K562 (cell line): ENCODE measurements at regions not wholly inside any gene's neighbourhood (a gene's known extent, or its start where the extent isn't known, plus 50 kb on each side); places are given as distances from the start of the nearest gene placed in this dataset.

Experiments used
- ATAC-seq: fragments of 200-7000 bp; cut with Tn5 transposase; 3 replicates; pipeline ENCODE4 v1.9.1; 2020; ENCODE audit warnings: moderate library complexity
- BruUV-seq: library from RNA; stranded (reverse); fragments of 400-500 nt; replicated peaks from 2 replicates; lab custom pipeline; 2021; lab: Mats Ljungman, UMichigan
- CTCF ChIA-PET: fragments of 300-600 bp; formaldehyde crosslinking; extraction: SDS; loops from one replicate; lab custom pipeline; 2021; ENCODE audit warnings: low intra/inter-chr PET ratio; lab: Yijun Ruan, JAX
- POLR2A ChIA-PET: fragments of 300-600, 350-650 bp; sonication (Branson Sonifier 250); formaldehyde crosslinking; extraction: SDS; loops from one replicate; lab custom pipeline; 2021; ENCODE audit warnings: antibody characterized with exemption, inconsistent platforms; lab: Yijun Ruan, JAX
- DNase-seq, 4 experiments: peaks; one replicate each; pipeline versions ENCODE4 v3.0.0 to v3.0.0-alpha.2; 2011 to 2018; ENCODE audit warnings: low spot score in 3 of 4, mixed read lengths in 3 of 4; ENCODE audit errors: extremely low read depth in 1 of 4
- FAIRE-seq: peaks from 2 replicates; lab custom pipeline; 2011; peaks lifted over from hg19 to GRCh38; lab: Jason Lieb, UNC
- H2AFZ ChIP-seq: 2 replicates; pipeline ENCODE4 v1.6.0; 2011; ENCODE audit warnings: low read depth, low read length, control low read depth, inconsistent platforms
- H3K27ac ChIP-seq: fragments of 200-600 bp; 3 replicates; pipeline ENCODE4 v1.8.0; 2011; ENCODE audit warnings: low read depth, mild to moderate bottlenecking, control low read depth, inconsistent platforms, low read length, moderate library complexity, mixed read lengths; ENCODE audit errors: extremely low read depth
- H3K27me3 ChIP-seq, 2 experiments: fragments of 300-600 bp in 1 of 2; 2 replicates in 1 of 2; 3 replicates in 1 of 2; pipeline versions ENCODE4 v1.6.0 to v1.8.0; 2011; ENCODE audit warnings: inconsistent platforms in 2 of 2, low read length in 2 of 2, mild to moderate bottlenecking in 1 of 2, mixed read lengths in 1 of 2, moderate library complexity in 1 of 2; ENCODE audit not compliant: control insufficient read depth in 2 of 2, insufficient read depth in 2 of 2
- H3K36me3 ChIP-seq: fragments of 300-600 bp; 3 replicates; pipeline ENCODE4 v1.8.0; 2011; ENCODE audit warnings: mild to moderate bottlenecking, low read length, inconsistent platforms; ENCODE audit not compliant: control insufficient read depth, insufficient read depth
- H3K4me1 ChIP-seq, 2 experiments: fragments of 200-600 bp in 1 of 2; replicated peaks in 1 of 2; 2 replicates in 1 of 2; 3 replicates in 1 of 2; pipeline versions ENCODE4 v1.5.1 to v1.8.0; 2011; ENCODE audit warnings: inconsistent platforms in 2 of 2, low read length in 2 of 2, mild to moderate bottlenecking in 1 of 2, mixed read lengths in 1 of 2, moderate library complexity in 1 of 2; ENCODE audit not compliant: control insufficient read depth in 2 of 2, insufficient read depth in 2 of 2
- H3K4me2 ChIP-seq: 2 replicates; pipeline ENCODE4 v1.6.1; 2011; ENCODE audit warnings: low read length, control low read depth, inconsistent platforms, mixed read lengths; ENCODE audit not compliant: insufficient read depth
- H3K4me3 ChIP-seq: fragments of 200-600 bp; sonication (generic), shearing (Covaris generic); 2 replicates; pipeline ENCODE4 v1.5.1; 2016; ENCODE audit warnings: control low read depth, inconsistent platforms
- H3K79me2 ChIP-seq: fragments of 200-600 bp; 3 replicates; pipeline ENCODE4 v1.8.0; 2011; ENCODE audit warnings: low read length, inconsistent platforms; ENCODE audit not compliant: control insufficient read depth, insufficient read depth
- H3K9ac ChIP-seq, 2 experiments: 2 replicates each; pipeline versions ENCODE4 v1.6.0 to v1.6.1; 2011; ENCODE audit warnings: low read depth in 2 of 2, low read length in 2 of 2, control low read depth in 1 of 2, inconsistent platforms in 1 of 2, mild to moderate bottlenecking in 1 of 2, mixed read lengths in 1 of 2; ENCODE audit not compliant: insufficient read depth in 1 of 2
- H3K9me1 ChIP-seq: one replicate; pipeline ENCODE4 v1.6.0; 2011; ENCODE audit warnings: inconsistent platforms, mild to moderate bottlenecking, low read length, moderate library complexity; ENCODE audit not compliant: control insufficient read depth, insufficient read depth
- H3K9me3 ChIP-seq: replicated peaks from 2 replicates; pipeline ENCODE4 v1.5.1; 2011; ENCODE audit warnings: low read depth, low read length, inconsistent platforms; ENCODE audit not compliant: control insufficient read depth, insufficient read depth
- H4K20me1 ChIP-seq: replicated peaks from 2 replicates; pipeline ENCODE4 v1.6.1; 2011; ENCODE audit warnings: low read length, inconsistent platforms, mixed read lengths; ENCODE audit not compliant: control insufficient read depth, insufficient read depth
- DDX20 ChIP-seq: fragments of 450-650 bp; IDR thresholded peaks from 2 replicates; pipeline ENCODE4 v1.6.1; 2016; ENCODE audit warnings: missing genetic modification characterization, low read depth, mild to moderate bottlenecking, missing compliant biosample characterization, moderate library complexity
- MAFG ChIP-seq: fragments of 450-650 bp; conservative IDR thresholded peaks from 2 replicates; pipeline ENCODE4 v1.6.1; 2016; ENCODE audit warnings: missing genetic modification characterization, missing compliant biosample characterization
- THRB ChIP-seq: fragments of 450-650 bp; formaldehyde crosslinking; conservative IDR thresholded peaks from 2 replicates; pipeline ENCODE4 v1.4.0; 2022; ENCODE audit warnings: mild to moderate bottlenecking, missing genetic modification characterization
- ZBTB11 ChIP-seq, 3 experiments: fragments of 200-800 bp in 1 of 3; fragments of 250-450 bp in 1 of 3; fragments of 450-650 bp in 1 of 3; sonication (Bioruptor Pico) in 1 of 3; sonication (Bioruptor generic) in 1 of 3; formaldehyde crosslinking in 1 of 3; IDR thresholded peaks; 2 replicates each; pipeline versions ENCODE4 v1.6.1 to v1.8.0; 2016 to 2022; ENCODE audit warnings: mild to moderate bottlenecking in 2 of 3, missing genetic modification characterization in 2 of 3, missing compliant biosample characterization in 1 of 3, moderate library complexity in 1 of 3
- ZNF184 ChIP-seq: sonication (generic); formaldehyde crosslinking; IDR thresholded peaks from 2 replicates; pipeline ENCODE4 v1.5.0; 2020; ENCODE audit warnings: missing genetic modification reagents
- ZNF316 ChIP-seq: fragments of 450-650 bp; IDR thresholded peaks from 2 replicates; pipeline ENCODE4 v1.6.1; 2016
- WGBS: fragments of 100-300 bp; shearing (Covaris generic); methylation state at CpG from one replicate; pipeline ENCODE4 v1.1.6; 2016; ENCODE audit warnings: low coverage, mixed read lengths; ENCODE audit not compliant: insufficient coverage; ENCODE audit errors: missing lambda C conversion rate; 5-methylcytosine and 5-hydroxymethylcytosine counted together
- in situ Hi-C: fragments of 300-500 bp; cut with MboI; formaldehyde crosslinking; loops from 4 replicates; pipeline ENCODE4 v1.15.0; 2018; ENCODE audit warnings: inconsistent platforms, mixed read lengths
- intact Hi-C: fragments of 100-400 bp; cut with micrococcal nuclease; formaldehyde crosslinking; loops from 2 replicates; pipeline ENCODE4 v1.14.2; 2022

DNA sequence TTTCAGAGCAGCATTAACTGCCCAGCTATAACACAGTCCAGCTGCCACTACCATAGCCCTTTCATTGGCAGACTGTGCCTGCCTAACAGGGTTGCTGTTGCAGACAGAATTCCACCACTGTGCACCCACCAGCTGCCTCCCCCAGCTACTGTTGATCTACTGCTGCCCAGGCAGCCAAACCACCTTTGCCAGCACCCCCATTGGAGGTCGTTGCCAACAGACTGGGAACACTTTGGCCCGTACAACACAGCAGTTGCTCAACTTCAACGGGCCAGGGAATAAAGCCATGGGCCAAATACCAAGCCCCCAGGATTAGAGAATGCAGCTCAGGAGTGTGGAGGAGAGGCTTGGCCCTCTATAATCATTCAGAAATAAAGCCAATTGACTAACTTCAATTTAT, 473.6 kb downstream of the CDH11 start (continued):
- TF ChIP-seq ZBTB11 (CRISPR knock-in tag; IDR thresholded peaks at IDR 0.05) (no peak), ZNF184 (CRISPR knock-in tag) (no peak)
- TF ChIP-seq, all 486 proteins: peak for 0

GRCh38 chr16:64641343-64641742, 480.5 kb downstream of the CDH11 start:
- H2AFZ ChIP-seq: no peak overlapping the region
- CTCF ChIA-PET: no interaction called here
- no peak for ATAC-seq
- no peaks in the 10 kb centered on the region for H3K36me3 ChIP-seq
- POLR2A ChIA-PET: no interaction called here
- H3K4me3 ChIP-seq: no peak overlapping the region
- H3K4me1 ChIP-seq: no peaks in the 10 kb centered on the region
- H4K20me1 ChIP-seq: no peaks in the 10 kb centered on the region
- H3K9me1 ChIP-seq: no peaks in the 10 kb centered on the region
- TF ChIP-seq THRB (CRISPR knock-in tag) (no peak), ZNF316 (peak; percentile 18; the same call in 1 of the 2 replicates), DDX20 (tag) (no peak), MAFG (tag) (0 out of 2 replicates have a peak, but pooled peaks have one; percentile 19)
- no TSS peak for BruUV-seq
- H3K9ac ChIP-seq: no peak overlapping the region
- no peak for DNase-seq
- no peak overlapping the region for H3K27ac ChIP-seq
- no peak for FAIRE-seq
- H3K27me3 ChIP-seq: no peaks in the 10 kb centered on the region
- in situ Hi-C loops: no loop called here
- H3K9me3 ChIP-seq: no peaks in the 10 kb centered on the region
- H3K79me2 ChIP-seq: no peaks in the 10 kb centered on the region
- intact Hi-C loops: no loop called here
- WGBS: 2% methylated on average over 3 of the region's 3 CpGs
- no peak overlapping the region for H3K4me2 ChIP-seq
